Liver (tissue), 3 donors: ENCODE measurements at regions not wholly inside any gene's neighbourhood (a gene's known extent, or its start where the extent isn't known, plus 50 kb on each side); places are given as distances from the start of the nearest gene placed in this dataset.

Experiments used
- FOXA2 ChIP-seq: IDR thresholded peaks from 2 replicates; pipeline ENCODE4 v1.6.1; 2016; ENCODE audit warnings: antibody characterized with exemption
- GABPA ChIP-seq, 2 donors: IDR thresholded peaks in 1 of 2; conservative IDR thresholded peaks in 1 of 2; 2 replicates each; pipeline ENCODE4 v1.6.1; 2016; ENCODE audit warnings: antibody characterized with exemption in 2 of 2, mild to moderate bottlenecking in 1 of 2, moderate library complexity in 1 of 2
- SP1 ChIP-seq: IDR thresholded peaks from 2 replicates; pipeline ENCODE4 v1.6.1; 2018; ENCODE audit warnings: antibody characterized with exemption, mild to moderate bottlenecking
- TAF1 ChIP-seq: conservative IDR thresholded peaks from 2 replicates; pipeline ENCODE4 v1.6.1; 2016; ENCODE audit warnings: antibody characterized with exemption, mild to moderate bottlenecking
- TF ChIP-seq, protein P1 (sequence below): fragments of 150-350 bp; IDR thresholded peaks from 2 replicates; pipeline ENCODE4 v1.5.1; 2017; ENCODE audit warnings: improper control_type of control experiment, low read depth, low read length; ENCODE audit not compliant: missing input control
- donor health status: healthy.
- donor health status: healthy.

DNA sequence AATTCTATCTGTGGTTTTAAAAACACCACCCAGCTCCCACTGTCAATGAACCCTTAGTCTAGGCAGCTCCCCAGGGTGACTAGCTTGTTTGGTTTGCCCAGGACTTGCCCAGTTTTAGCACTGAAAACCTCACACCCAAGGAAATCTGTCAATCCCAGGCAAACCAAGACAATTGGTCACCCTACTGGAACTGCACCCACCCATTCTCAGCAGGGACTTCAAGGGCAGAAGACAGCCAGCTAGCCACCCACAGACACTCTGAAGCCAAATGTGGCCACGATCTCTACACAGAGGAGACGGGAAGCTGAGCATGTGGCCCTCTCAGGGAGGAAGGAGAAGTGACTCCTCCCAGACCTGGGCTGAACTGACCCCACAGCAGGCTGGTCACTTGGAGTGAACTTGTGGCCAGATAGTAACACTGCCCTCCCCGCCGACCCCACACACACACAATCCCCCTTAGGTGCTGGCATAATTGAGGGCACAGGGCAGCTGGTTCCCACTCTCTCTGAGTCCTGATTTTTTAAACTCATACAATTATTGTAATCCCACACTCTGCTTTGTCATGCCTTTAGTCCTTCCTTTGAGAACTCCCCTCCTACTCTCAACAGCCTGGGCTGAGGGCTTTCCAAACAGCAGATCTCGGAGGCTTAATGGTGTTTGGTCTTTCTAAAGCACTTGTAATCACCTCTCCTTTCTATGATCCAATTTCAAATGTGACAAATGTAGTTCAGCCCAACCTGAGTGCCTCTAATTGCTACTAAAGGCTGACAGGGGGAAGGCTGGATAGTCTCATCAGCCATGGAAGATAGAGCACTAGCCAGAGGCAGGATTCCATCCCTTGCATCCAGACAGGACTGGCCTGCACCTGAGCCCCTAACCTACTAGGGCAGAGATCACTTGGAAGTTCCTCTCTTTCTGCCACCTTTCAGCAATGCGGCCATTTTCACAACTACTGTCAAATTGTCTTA lies 74.7 kb upstream of the DRD2 start:
- TF ChIP-seq, protein P1, sequence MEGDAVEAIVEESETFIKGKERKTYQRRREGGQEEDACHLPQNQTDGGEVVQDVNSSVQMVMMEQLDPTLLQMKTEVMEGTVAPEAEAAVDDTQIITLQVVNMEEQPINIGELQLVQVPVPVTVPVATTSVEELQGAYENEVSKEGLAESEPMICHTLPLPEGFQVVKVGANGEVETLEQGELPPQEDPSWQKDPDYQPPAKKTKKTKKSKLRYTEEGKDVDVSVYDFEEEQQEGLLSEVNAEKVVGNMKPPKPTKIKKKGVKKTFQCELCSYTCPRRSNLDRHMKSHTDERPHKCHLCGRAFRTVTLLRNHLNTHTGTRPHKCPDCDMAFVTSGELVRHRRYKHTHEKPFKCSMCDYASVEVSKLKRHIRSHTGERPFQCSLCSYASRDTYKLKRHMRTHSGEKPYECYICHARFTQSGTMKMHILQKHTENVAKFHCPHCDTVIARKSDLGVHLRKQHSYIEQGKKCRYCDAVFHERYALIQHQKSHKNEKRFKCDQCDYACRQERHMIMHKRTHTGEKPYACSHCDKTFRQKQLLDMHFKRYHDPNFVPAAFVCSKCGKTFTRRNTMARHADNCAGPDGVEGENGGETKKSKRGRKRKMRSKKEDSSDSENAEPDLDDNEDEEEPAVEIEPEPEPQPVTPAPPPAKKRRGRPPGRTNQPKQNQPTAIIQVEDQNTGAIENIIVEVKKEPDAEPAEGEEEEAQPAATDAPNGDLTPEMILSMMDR, result no peak
- no peak for TF ChIP-seq GABPA (IDR thresholded peaks at IDR 0.05 in 1 of 2, conservative IDR thresholded peaks at IDR 0.05 in 1 of 2)
- TF ChIP-seq SP1, result no peak
- no peak for TF ChIP-seq TAF1
- no peak for TF ChIP-seq FOXA2
